HG02610 (cell line): ENCODE measurements at regions not wholly inside any gene's neighbourhood (a gene's known extent, or its start where the extent isn't known, plus 50 kb on each side); places are given as distances from the start of the nearest gene placed in this dataset.

ENCODE experiments used
- ATAC-seq: cut with Tn5 transposase; IDR thresholded peaks from one replicate; pipeline ENCODE4 v1.9.1; 2021; ENCODE audit warnings: mild to moderate bottlenecking, moderate library complexity; ENCODE audit not compliant: unreplicated experiment

DNA sequence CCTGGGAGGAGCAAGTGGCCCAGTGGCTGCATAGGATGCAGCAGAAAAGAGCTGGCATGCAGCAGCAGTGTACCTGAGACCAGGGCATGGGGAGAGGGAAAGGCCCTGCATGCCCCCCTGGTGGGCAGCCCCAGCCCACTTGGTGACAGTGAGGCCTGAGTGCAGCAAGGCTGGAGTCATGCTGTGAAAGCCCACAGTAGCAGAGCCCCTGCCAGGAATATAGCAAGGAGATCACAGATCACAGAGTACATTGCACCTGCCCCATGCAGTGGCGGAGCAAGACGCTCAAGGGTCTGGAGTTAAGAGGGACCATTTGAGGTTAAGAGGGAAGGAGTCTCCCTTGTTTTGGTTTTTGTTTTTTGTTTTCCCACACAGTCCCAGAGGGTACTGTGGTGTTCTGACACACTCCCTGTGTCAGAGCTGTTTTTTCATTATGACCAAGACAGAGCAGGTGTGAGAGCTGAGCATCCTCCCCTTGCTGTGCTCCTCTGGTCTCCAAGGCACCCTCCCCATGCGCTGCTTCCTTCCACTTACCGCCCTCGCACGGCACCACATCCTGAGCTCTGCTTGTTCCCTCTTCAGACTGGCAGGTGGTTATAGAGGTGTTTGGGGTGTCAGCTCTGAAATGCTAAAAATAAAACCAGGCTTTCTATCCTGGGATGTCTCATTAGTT is 85.0 kb upstream of the UBL3 start:
- ATAC-seq: peak; percentile 99

DNA sequence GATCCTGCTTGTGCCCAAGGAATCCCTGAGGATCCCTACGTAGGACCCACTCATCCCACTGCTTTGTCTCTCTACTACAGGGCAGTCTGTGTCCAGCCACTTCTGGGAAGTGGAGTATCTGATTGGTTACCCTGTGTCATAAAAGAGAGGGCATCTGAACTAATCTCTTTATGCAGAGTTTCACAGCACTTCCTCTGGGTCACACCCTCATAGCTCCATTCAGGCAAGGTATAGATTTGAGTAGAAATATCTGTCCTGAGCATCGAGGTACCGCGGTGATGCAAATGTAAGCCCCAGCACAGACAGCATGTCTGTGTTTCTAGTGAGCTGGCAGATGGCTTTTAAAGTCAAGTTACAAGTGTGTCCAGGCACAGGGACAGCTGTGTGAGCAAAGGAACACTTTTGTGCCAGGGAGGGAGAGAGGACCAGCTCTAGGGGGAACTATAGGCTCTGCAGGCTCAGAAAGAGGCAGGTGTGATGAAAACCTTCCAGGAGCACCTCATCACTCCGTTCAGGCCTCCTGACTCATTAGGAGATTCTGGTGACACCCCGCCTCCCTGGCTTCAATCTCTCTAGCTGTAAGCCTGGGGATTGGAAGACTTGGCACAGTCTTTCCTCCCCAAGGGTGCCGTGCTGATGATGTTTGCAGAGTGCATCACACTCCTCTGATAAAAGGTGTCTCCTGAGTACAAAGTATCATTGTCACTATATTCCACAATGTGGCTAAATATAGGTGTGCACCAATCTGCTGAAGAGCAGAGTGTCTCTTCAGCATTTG is 84.3 kb upstream of the UBL3 start:
- ATAC-seq: no peak

DNA sequence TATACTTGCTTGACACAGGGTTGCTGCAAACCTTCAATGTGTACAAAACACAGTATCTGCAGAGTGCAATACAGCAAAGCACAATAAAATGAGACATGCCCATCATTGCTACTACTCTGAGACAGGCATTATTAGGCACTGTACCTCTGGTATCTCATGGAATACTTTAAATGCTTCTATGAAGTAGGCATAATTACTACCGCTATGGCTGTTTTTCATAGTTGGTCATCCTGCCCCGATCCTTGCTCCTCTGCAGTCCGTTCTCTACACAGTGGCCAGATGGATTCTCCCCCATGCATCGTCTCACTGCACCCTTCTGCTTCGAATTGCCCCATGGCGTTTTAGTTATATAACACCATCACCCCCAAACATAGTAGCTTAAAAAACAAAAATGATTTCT is 83.0 kb upstream of the UBL3 start:
- ATAC-seq: no peak

DNA sequence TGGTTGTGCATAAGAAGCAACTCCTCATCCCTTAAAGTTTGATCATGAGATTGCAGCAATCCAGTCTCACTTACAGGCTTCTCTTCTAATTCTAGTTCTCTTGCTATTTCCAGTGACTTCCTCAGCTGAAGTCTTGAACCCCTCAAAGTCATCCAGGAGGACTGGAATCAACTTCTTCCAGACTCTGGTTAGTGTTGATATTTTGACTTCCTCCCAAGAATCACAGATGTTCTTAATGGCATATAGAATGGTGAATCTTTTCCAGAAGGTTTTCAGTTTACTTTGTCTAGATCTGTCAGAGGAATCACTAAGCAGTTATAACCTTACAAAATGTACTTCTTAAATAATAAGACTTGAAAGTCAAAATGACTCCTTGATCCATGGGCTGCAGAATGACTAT is 81.3 kb upstream of the UBL3 start:
- no peak for ATAC-seq

DNA sequence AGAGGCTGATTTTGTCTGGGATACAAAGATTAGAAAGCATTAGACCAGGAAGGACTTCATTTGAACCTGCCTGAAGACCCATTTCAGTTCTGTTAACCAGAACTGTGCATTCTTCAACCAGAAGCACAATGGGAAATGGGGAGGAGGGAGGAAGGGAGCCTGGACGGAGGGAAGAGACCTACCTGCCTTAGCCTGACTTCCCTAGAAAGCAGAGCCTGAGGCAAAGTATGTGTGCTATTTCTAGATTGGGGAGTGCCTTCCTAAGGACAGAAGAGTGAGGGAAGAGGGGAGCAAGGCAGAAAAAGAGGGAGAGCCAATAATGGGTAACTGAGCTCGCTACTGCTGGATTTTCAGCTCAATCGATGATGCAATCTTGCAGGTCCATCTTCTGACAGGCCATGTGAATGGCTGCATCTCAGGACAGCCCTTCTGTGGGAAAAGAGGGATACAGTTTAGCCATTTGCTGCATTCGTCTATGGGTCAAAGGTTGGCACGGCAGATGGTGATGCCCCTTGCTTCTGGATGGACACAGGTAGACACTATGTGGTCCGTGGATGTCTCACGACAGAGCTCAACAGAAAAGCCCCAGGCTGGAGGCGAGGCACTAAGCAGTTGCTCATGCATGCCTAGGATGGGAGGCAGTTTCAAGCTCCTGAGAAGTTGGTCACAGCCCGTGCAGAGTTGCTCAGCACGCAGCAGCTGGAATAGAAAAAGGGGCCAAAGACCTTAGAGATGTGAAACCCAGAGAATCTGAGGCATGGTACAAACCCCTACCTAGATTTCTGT is 78.8 kb upstream of the UBL3 start:
- ATAC-seq: no peak

DNA sequence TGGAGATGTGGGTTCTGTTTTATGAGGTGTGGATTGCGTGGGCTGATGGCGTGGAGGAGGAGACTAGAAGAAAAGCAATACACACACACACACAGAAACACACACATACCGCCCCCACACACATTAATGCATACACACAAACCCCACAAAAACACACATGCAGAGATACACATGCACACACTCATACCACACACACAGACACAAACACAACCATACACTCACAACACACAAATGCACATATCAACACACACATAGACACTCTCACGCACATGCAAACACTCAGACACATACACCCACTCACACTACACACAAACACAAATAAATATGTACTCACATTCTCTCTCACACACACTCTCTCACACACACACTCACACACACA is 75.7 kb upstream of the UBL3 start:
- no peak for ATAC-seq

DNA sequence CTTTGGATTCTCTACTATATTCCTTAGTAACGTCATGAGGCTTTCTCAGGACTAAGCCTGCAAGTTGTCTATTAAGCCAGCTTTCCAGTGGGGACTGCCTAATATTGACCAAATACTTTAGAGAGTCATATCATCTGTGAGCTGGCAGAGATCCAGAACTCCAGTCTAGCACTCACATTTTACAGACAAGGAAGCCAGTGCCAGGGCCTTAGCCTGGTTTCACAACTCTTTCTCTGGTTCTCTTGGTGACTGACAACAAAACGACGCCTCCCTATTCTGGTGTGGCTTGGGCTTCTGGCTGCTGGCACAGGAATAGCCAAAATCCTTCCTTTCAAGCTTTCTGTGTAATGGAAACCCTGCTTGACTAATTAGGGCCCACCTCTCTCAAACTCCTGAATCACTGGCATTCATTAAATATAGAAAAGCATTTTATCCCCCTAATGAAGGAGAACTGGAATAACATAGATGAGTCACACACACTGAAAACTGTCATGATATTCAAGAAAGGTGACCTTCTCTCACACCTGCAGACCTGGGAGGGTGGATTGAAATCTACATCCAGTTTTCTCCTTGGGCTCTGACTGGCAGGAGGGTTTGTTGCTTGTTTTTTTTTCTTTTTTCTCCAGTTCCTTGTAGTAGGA is 75.2 kb upstream of the UBL3 start:
- ATAC-seq: no peak

DNA sequence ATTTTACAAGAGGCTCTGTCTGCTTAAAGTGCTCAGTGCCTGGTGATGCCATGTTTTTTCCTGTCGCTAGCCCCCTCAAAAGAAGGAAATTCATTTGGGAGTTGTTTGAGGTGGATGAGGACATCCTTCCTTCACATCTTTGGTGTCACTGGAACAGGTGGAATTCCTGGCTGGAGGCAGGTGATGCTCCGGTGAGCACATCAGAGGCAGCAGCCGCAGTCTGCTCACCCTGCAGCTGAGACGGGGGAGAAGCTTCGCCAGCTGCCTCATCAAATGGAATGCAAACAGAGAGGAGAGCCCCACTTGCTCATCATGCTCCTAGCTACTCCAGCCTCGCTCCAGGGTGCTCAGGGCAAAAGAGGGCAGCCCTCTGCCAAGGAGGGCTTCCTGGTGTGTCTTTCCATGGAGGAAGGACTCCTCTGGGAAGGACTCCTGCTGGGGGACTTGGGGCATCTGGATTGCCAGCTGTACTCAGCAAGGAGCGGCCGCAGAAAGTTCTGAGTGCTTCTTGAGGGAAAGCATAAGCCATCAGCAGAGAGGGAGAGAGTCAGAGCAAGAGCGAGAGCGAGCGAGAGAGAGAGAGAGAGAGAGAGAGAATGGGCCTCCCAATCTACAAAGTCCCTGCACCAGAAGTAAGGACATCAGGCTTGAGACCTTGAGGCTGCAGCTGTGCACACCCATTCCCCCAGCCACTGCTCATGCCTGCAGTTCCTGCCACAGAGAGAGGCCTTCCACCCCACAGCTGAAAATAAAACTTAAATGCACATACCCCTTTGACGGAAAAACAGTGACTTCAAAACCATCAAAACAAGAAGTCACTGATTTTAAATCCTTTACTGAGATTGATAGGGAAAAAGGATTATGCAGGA is 74.3 kb upstream of the UBL3 start:
- ATAC-seq: no peak

DNA sequence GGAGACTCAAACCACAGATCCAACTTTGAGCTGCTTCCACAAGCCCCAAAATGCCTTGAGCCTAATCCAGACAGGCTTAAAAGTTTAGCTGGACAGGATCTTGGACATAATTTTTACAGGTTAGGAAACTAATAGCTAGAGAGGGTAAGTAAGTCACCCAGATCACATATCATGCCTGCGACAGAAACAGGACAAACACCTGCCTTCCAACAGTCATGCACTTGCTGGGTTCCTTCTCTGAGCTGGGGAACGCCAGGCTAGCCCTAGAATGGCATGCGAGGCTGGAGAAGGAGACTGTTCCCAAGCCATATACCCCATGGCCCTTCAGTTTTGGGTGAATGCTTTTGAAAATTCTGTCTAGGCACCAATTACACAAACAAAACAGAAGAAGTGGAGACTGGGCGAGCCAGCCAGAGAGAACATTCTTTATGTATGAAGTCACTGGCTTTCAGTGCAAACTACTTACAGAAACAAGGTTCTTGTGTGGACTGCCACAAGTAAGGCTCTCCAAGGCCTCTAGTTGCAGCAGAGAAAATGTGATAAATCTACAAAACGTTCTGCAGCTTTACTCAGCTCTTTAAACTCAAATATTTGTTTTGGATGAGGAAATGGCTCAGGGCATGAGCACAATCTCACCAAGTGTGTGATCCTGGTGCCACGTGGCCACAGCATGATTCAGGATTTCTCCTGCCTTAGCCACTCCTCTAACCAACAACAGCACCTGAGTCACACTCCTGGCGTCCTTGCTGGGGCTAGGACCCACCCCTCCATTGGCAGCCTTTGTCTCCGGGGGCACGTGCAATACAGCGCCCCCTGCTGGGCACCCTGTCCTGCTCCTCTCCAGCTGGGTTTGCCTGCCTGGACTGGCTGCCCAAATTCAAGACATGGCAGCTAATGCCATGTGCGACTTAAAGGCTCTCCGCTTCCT is 73.4 kb upstream of the UBL3 start:
- ATAC-seq: no peak

DNA sequence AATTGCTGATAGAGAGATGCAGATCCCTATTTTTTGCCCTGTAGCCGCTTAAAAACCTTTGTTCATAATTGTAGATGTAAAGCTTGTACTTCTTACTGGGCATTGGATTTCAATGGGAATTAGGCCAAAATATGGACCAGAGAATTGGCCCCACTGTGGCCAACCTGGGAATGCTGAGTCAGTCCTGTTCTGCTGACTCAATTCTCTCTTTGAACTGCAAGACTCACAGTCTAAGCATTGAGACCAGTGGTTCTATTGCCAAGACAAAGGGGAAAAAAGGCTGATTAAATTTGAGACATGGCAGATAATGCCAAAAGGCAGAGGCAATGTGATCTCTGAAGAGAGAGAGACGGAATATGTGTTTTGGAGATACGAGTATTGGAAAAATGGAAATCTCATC is 72.5 kb upstream of the UBL3 start:
- peak; percentile 74 for ATAC-seq

DNA sequence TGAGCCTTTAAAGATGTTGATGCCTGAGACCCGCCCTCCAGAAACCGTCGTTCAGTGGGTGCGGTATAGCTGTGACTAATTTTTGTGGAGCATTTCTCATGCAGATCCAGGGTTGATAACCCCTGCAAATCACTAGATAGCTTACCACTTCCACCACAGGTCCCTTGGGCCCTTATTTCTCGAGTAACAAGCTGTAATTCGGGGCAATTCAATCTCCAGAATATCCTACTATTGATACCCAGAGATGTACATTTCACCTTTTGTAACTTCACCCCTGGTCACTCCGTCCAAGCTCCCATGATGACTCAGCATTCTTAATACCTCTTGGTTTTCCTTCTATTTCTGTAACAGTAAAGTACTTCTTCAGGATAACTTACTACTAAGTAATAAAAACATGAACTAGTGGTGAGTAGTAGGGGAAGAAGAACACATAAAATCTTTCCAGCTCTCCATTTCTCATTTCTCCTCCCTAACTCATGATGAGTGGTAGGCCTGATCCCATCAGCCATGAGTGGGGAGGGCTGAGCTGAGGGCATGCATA is 71.9 kb upstream of the UBL3 start:
- no peak for ATAC-seq

DNA sequence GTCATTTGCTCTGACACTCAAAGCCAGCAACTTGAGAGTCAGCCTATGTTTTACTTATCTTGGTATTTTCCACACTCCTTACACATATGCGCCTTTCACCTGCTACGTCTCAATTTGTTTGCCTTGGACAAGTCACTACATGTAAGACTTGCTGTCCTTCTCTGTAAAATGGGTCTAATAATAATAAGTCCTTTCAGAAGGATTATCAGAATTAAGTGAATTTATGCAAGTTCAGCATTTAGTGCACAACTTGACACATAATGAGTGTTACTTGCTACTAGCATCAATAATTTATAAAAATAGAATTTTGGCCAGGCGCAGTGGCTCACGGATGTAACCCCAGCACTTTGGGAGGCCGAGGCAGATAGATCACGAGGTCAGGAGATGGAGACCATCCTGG is 71.1 kb upstream of the UBL3 start:
- ATAC-seq: no peak

DNA sequence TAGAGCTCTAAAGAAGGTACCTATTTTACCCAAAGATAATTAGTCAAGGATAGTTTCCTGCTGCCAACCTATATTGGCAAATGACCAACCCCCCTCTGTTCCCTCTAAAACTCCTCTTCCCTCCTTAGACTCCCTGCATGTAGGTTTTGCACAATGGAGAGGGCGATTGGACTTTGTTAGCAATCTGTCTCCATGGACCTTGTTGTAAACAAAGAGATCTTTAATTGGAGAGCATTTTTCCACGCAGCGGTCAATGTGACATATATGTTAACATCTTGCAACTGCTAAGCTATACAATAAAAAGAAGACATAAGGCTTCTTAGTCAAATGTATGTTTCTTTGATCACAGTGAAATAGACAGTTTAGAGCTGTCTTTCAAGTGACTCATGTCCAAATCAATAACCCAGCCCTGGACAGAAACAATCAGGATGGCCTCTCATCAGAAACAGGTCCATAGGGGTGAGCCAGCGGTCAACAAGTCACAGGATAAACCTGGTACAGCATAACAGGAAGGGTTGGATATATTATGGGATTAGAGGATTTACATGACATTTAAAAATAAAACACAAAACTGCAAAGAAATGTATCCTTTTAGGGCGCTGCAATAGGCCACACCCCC is 69.7 kb upstream of the UBL3 start:
- no peak for ATAC-seq

DNA sequence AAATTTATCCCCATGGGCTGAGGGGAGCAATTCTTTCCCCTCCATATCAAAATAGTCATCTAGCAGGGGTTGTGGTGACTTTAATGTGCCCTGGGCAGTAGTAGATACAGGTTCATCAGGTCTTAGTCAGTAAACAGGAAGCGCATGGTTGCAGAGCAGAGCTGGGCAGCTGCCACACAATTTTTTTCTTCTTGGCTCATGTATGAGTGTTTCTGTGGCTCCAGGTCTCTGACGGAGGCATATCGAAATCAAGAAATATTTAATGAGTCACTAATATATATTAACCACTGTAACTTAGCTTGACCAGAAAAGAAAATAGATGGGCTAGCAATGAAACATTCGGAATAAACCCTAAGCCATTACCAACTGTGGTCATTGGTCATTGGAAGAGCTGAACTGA is 68.4 kb upstream of the UBL3 start:
- no peak for ATAC-seq

DNA sequence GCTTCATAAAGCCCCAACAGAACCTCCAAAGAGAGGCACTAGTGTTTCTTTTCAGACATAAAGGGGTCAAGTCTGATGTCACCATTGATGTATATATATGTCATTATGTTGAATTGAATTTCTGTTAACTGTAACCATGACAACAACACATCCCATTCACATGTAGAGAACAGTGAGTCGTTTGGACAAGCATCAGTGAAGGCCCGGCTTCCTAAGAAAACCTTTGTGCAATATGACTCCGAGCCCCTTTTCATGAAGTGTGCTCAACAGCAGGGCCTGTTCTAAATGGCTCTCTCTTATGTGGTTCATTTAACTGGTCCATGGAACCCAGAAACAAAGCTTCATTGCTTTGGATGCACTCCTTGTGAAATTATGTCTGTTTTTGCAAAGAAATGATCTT is 67.2 kb upstream of the UBL3 start:
- ATAC-seq: no peak

DNA sequence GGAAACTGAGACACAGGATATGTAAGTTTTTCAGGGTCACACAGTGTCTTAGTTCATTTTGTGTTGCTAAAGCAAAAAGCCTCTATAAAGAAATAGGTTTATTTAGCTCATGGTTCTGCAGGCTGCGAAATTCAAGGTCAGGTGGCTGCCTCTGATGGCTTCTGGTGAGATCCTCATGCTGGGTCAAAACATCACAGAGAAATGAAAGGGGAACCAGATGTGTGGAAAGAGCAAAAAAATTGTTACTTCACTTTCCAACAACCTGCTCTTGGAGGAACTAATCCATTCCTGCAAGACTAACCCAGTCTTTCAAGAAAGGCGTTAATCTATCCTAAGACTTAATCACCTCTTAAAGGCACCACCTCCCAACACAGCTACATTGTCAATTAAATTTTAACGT is 64.2 kb upstream of the UBL3 start:
- no peak for ATAC-seq

DNA sequence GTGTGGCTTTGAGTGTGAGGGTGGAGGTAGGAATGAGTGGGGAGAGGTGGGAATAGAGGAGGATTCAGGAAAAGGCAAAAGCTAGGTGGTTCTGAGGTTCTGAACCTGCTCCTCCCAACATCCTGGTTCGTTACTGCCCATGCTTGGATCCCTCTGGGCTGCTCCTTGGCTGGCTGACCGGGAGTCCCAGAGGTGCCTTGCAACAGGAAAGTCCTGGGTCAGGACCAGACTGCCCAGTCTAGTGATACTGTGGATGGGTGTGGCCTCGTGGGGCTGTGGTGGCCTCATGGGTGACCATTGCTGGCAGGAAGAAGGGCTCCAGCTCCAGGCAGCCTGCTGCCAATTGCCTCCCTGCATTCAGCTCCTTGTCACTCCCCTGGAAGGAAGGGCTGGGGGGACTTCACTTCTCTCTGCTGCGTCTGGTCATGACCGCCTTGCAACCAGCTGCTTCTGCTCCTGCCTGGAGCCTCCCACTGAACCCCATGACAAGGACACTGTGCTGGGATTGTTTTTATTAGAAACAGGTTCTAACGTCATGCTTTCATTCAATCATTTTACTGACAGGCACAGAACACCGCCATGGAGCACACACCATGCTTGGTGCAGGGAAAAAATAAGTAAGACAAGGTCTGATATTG is 61.5 kb upstream of the UBL3 start:
- ATAC-seq: no peak

DNA sequence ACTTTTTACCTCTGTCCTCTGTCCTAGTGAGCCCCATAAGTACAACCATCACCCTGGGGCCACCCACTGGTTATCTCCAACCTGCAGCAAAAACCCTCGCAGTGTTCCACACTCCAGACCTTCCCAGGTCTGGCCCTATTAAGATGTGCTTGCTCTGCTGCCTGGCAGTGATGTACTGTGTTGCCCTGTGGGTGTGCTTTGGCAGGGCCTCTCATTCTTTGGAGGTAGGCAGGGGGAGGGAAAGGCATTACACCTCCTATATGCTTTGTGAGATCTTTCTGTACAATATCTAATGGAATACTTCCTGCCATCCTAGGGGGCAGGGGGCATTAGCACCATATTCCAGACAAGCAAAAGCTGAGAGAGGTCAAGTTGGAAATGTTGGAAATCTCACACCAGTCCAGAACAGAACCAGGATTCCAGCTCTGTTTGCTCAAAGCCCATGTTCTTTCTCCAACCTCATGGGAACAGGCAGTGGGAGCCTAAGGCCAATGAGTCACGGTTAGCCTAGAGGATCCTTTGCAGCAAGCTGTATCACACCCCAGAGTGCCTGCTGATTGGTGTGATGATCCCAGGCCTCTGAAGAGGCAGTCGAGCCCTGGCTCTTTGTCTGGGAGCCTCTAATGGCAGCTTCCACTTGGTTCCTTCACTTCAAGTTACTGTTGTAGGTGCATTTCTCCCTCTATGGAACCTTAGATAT is 59.7 kb upstream of the UBL3 start:
- no peak for ATAC-seq
